Activated naive CD8-positive, alpha-beta T cell treated with anti-CD3 and anti-CD28 coated beads for 36 hours (primary cell): ENCODE measurements at regions not wholly inside any gene's neighbourhood (a gene's known extent, or its start where the extent isn't known, plus 50 kb on each side); places are given as distances from the start of the nearest gene placed in this dataset.

Source experiments
- DNase-seq: peaks from one replicate; pipeline ENCODE4 v3.0.0; 2021
- H3K27ac Mint-ChIP-seq: one replicate; pipeline ENCODE4 v1.8.0; 2022; ENCODE audit warnings: mild to moderate bottlenecking, moderate library complexity, mixed read lengths
- H3K27me3 Mint-ChIP-seq: one replicate; pipeline ENCODE4 v1.8.0; 2022; ENCODE audit warnings: mild to moderate bottlenecking, mixed read lengths
- H3K36me3 Mint-ChIP-seq: one replicate; pipeline ENCODE4 v1.8.0; 2021; ENCODE audit warnings: mild to moderate bottlenecking, mixed read lengths
- H3K4me1 Mint-ChIP-seq: one replicate; pipeline ENCODE4 v1.8.0; 2021; ENCODE audit warnings: mixed read lengths
- H3K4me3 Mint-ChIP-seq: one replicate; pipeline ENCODE4 v1.8.0; 2022; ENCODE audit warnings: mild to moderate bottlenecking, moderate library complexity, mixed read lengths
- H3K9me3 Mint-ChIP-seq: one replicate; pipeline ENCODE4 v1.8.0; 2022; ENCODE audit warnings: mixed read lengths

DNA sequence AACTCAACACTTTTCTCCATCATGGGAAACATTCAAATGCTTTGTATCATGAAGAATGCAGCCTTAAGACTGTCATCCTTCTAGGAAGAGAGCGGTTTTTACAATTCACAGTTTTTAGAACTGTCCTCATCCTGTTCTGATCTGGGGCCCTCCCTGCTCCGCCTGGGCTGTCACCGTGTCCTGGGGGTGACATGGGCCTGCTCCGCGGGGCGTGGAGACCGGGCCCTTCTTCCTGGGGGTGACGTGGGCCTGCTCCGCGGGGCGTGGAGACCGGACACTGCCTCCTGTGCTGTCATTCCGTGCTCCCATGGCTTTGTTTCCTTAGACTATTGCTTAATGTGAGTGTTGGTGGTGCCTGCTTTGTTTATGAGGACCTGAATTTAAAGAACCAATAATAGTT is 122.8 kb downstream of the TMEM18 start:
- no peaks in the 10 kb centered on the region for H3K4me1 Mint-ChIP-seq
- H3K27me3 Mint-ChIP-seq = peaks cover 20% of the 10 kb centered on the region
- H3K9me3 Mint-ChIP-seq = no peaks in the 10 kb centered on the region
- no peak overlapping the region for H3K4me3 Mint-ChIP-seq
- DNase-seq = no peak
- H3K36me3 Mint-ChIP-seq = no peaks in the 10 kb centered on the region
- H3K27ac Mint-ChIP-seq = no peak overlapping the region

DNA sequence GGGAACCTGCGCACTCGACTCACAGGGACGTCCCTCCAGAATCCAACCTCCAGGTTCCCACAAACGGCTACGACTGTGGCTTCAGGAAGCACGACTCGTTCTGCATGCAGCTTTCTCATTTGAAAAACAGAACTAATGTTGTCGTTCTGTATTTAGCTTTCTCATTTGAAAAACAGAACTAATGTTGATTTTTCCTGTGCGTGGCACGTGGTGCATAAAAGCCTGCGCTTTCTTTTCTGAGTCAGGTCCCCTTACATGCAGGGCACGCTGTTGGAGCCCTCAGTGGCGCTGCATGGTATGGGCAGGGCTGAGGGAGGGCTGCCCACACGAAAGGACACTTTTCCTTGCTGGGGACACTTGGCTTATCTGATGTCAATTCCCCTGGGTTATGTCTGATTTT is 124.3 kb downstream of the TMEM18 start:
- H3K36me3 Mint-ChIP-seq = no peaks in the 10 kb centered on the region
- H3K27me3 Mint-ChIP-seq = peaks cover 9% of the 10 kb centered on the region
- H3K4me1 Mint-ChIP-seq = no peaks in the 10 kb centered on the region
- DNase-seq = no peak
- no peak overlapping the region for H3K27ac Mint-ChIP-seq
- no peaks in the 10 kb centered on the region for H3K9me3 Mint-ChIP-seq
- no peak overlapping the region for H3K4me3 Mint-ChIP-seq

DNA sequence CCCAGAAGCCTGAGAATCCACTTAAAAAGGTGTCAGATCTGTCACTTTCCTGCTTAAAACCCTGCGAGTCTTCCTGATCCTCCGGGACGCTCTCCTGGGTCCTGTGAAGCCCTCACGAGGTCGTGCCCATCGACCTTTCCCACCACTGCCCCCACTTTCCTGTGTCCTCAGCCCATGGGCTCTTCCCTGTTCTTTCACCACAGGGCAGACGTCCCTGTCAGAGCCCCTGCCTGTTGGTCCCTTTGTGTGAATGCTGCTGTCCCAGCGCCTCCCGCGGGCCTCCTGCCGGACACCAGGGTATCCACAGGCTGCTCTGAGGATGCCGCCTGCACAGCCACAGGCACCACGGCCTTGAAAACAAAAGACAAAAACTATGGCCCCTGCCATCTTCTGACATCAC is 125.6 kb downstream of the TMEM18 start:
- Mint-ChIP-seq H3K27me3 (peaks cover 11% of the 10 kb centered on the region), H3K9me3 (no peaks in the 10 kb centered on the region), H3K36me3 (no peaks in the 10 kb centered on the region), H3K4me1 (no peaks in the 10 kb centered on the region), H3K4me3 (no peak overlapping the region), H3K27ac (no peak overlapping the region)
- no peak for DNase-seq

DNA sequence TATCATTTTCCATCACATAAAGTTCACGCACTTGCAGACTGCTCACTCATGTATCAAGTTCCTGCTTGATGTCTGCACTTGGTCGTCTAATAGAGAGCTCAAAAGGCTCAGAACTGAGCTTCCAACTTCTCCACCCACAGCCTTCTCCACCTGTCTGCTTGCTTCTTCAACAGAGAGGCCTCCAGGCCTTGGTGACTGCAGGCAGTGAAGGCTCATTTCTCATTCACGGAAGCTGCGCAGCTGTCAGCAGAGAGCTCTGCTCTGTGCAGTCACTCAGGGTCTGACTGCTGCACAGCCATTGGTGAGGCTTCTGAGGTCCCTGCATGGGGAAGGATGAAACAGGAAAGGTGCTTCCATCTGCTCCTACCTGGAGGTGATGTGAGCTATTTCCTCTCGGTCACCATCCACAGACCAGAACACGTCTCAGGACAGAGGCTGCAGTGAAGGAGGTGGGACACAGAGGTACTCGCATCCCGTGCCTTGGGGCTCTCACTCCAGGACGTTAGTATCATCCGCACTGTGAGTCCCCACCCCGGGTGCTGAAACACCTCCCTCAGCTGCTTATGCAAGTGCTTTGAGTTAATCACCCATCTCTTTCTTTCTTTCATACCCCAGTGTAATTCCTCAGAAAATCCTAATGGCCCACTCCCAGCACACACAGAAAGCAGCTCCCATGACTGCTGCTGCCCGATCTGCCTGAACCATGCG is 126.2 kb downstream of the TMEM18 start:
- Mint-ChIP-seq H3K27me3 (peaks cover 11% of the 10 kb centered on the region), H3K27ac (no peak overlapping the region), H3K4me1 (no peaks in the 10 kb centered on the region), H3K9me3 (no peaks in the 10 kb centered on the region), H3K36me3 (no peaks in the 10 kb centered on the region), H3K4me3 (no peak overlapping the region)
- no peak for DNase-seq

DNA sequence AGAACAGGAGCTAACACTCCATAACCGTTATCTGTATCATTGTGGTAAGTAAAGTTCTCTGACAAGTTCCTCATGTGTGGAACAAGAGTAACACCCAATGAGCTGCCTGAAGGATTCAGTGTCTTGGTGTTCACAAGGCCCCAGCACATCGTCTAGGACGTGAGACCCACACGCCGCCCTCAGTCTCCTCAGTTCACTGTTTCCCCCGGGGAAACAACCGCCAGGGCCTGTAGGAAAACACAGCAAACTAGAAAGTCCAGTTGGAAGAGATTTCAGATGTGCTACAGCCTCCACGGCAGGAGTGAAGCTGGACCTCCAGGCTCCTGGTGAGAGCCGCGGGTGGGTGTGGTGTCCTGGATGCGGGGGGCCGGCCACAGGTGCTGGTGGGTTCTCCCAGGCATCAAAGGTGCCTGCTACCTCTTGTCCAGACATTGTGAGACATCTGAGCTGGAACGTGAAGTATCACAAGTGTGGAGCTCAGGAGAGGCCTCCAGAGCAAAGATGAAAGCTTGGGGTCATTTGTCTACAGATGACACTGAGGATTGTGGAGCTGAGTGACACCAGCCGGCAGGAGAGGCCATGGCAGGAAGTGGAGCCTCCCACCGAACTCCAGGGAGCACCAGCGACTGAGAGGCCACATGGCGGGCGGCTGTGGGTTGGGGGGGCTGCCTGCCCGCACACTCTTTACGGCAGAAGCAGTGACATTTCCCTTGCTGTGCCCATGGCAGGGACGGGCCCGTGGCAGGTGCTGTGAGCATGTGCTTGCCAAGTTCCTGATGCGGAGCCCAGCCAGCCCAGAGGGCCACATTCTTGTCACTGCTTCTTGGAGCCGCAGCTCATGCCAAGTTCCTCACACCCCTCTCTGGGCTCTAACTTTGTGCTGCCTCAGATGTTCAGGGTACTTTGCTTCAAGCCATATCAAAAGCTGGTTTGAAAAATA is 131.2 kb downstream of the TMEM18 start:
- Mint-ChIP-seq H3K9me3 (no peaks in the 10 kb centered on the region), H3K27me3 (peaks cover 15% of the 10 kb centered on the region), H3K4me1 (no peaks in the 10 kb centered on the region), H3K4me3 (no peak overlapping the region), H3K36me3 (no peaks in the 10 kb centered on the region), H3K27ac (no peak overlapping the region)
- DNase-seq = no peak

DNA sequence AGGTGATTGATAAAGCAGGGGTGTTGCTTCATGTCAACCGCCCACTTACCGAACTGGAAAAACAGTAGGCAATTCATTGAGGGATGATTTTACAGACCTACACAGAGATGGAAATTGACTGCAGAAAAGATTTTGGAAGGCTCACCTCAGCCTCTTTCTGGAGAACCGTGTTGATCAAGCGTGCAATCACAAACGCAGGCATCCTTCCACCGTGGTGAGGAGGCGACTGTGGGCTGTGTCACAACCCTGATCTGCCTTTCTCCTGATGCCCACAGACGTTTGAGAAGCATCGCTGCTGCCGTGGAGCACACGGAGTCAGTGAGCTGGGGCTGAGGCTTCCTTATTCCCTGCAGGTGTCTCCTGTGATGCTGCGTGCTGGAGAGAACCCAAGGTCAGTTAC is 132.0 kb downstream of the TMEM18 start:
- no peaks in the 10 kb centered on the region for H3K36me3 Mint-ChIP-seq
- H3K4me1 Mint-ChIP-seq = no peaks in the 10 kb centered on the region
- no peak overlapping the region for H3K4me3 Mint-ChIP-seq
- no peak for DNase-seq
- no peak overlapping the region for H3K27ac Mint-ChIP-seq
- H3K27me3 Mint-ChIP-seq = peaks cover 15% of the 10 kb centered on the region
- H3K9me3 Mint-ChIP-seq = no peaks in the 10 kb centered on the region

DNA sequence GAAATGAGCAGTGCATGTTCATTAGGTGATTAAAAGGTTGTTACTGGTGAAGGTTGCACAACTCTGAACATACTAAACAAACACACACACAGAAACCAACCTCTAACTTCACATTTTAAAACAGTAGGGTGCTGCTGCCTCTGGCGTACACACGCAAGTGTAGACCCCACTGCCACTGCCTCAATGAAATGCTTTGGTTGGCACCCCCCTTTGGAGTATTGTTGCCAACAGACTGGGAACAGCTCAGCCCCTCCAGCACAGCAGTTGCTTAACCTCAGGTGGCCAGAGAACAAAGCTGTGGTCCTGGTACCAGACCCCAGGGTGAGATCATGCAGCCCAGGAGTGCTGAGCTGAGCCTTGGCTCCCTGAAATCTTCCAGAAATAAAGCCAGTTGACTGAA is 138.6 kb downstream of the TMEM18 start:
- Mint-ChIP-seq H3K4me3 (no peak overlapping the region), H3K27ac (no peak overlapping the region), H3K4me1 (peaks cover 2% of the 10 kb centered on the region), H3K9me3 (peaks cover 9% of the 10 kb centered on the region), H3K27me3 (peaks cover 41% of the 10 kb centered on the region), H3K36me3 (no peaks in the 10 kb centered on the region)
- no peak for DNase-seq

DNA sequence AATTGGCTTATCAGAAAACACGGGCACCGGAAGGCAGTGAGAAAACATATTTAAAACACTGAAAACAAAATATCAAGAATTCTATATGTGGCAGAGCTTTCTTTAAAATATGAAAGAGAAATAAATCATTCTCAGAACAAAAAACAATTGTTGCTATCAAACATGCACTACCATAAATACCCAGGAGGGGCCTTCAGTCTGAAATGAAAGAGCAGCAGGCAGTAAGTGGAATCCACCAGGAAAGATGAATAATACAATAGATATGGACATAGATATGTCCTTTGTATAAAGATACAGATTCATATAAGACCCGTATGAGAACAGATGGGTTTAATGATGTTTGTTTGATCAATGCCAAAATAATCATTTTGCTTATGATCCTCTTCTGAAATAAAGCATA is 142.0 kb downstream of the TMEM18 start:
- Mint-ChIP-seq H3K27me3 (peaks cover 37% of the 10 kb centered on the region), H3K9me3 (peaks cover 14% of the 10 kb centered on the region), H3K27ac (no peak overlapping the region), H3K36me3 (no peaks in the 10 kb centered on the region), H3K4me1 (peaks cover 2% of the 10 kb centered on the region), H3K4me3 (no peak overlapping the region)
- no peak for DNase-seq

DNA sequence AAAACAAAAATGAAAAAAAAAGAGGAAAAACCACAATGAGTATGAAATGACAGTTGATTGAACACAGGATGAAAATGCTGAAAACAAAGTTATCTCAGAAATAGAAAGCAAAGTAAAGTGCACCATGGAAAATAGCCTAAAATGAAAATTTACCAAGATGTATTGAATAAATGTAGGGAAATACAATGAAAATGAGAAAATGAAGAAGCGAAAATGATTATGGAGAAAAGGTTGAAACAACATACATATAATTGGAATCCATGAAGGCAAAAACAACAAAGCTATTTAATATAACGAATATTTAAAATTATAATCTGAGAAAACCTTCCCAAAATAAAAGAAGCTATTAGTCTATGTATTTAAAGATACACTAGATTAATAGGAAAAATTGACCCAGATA is 147.4 kb downstream of the TMEM18 start:
- Mint-ChIP-seq H3K4me1 (no peaks in the 10 kb centered on the region), H3K9me3 (peaks cover 8% of the 10 kb centered on the region), H3K4me3 (no peak overlapping the region), H3K36me3 (no peaks in the 10 kb centered on the region), H3K27me3 (peaks cover 10% of the 10 kb centered on the region), H3K27ac (no peak overlapping the region)
- no peak for DNase-seq

DNA sequence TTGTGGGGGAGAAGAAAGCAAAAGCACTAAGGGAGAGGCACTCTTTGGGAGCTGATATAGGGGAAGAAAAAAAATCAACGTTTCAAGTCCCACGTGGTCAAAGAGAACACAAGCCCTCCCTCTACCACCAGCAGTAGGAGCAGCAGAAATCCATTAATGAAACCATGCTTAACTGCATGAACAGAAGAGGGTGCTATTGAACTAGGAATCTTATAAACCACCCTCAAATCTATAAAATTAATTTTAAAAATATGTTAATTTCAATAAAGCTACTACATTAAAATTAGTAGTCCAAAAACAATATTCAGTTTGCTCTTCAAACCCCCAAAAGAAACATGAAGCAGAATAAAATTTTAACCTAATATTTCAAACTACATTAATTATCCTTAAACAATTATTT is 147.8 kb downstream of the TMEM18 start:
- Mint-ChIP-seq H3K4me1 (no peaks in the 10 kb centered on the region), H3K27ac (no peak overlapping the region), H3K36me3 (no peaks in the 10 kb centered on the region), H3K4me3 (no peak overlapping the region), H3K9me3 (peaks cover 7% of the 10 kb centered on the region), H3K27me3 (peaks cover 6% of the 10 kb centered on the region)
- DNase-seq = no peak

DNA sequence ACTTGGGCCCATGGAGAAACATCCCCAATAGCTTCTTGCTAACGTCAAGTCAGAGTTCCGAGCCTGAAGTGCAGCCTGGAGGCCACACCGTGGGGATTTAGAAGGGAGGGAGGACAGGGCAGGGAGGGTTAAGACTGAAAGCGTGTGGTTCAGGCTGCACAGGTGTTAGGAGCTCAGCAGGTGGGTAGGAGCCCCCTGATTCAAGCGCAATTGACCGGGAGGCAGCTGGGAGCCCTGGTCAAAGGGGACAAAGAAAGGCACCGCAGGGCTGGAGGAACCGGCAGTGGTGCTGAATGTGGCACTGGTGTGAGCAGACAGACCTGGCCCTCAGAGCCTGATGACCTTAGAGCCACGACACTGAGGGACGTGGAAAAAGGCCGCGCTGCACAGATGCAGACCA is 149.6 kb downstream of the TMEM18 start:
- H3K4me1 Mint-ChIP-seq = no peaks in the 10 kb centered on the region
- H3K36me3 Mint-ChIP-seq = no peaks in the 10 kb centered on the region
- no peak overlapping the region for H3K4me3 Mint-ChIP-seq
- H3K27me3 Mint-ChIP-seq = peaks cover 4% of the 10 kb centered on the region
- H3K9me3 Mint-ChIP-seq = peaks cover 7% of the 10 kb centered on the region
- no peak for DNase-seq
- no peak overlapping the region for H3K27ac Mint-ChIP-seq

DNA sequence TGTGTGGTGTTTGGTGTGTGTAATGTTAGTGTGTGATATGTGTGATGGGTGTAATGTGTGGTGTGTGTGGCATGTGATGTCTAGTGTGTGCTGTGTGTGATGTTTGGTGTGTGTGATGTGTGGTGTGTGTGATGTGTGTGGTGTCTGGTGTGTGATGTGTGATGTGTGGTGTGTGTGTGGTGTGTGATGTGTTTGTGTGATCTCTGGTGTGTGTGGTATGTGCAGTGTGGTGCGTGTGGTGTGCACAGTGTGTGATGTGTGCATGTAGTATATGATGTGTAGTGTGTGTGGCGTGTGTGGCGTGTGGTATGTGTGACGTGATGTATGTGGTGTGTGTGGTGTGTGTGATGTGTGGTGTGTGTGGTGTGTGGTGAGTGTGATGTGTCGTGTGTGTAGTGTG is 150.3 kb downstream of the TMEM18 start:
- no peaks in the 10 kb centered on the region for H3K4me1 Mint-ChIP-seq
- DNase-seq = no peak
- no peak overlapping the region for H3K27ac Mint-ChIP-seq
- H3K36me3 Mint-ChIP-seq = no peaks in the 10 kb centered on the region
- peaks cover 6% of the 10 kb centered on the region for H3K9me3 Mint-ChIP-seq
- H3K4me3 Mint-ChIP-seq = no peak overlapping the region
- H3K27me3 Mint-ChIP-seq = no peaks in the 10 kb centered on the region

DNA sequence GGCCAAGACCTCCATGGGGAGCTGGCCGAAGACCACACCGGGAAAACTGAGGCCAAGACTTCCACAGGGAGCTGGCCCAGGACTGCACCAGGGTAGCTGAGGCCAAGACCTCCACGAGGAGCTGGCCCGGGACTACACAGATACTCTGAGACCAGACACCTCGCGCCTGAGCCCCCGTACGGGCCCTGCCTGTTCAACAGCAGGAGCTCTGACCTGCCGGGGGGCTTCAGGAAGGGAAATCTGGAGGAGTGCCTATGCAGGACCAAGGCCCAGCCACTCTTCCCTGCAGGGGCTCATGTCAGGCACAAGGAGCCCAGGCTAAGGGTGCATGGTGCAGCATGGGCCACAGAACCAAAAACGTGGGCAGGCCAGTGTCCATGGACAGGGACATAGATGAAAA is 151.6 kb downstream of the TMEM18 start:
- no peaks in the 10 kb centered on the region for H3K27me3 Mint-ChIP-seq
- no peak overlapping the region for H3K4me3 Mint-ChIP-seq
- H3K36me3 Mint-ChIP-seq = no peaks in the 10 kb centered on the region
- H3K4me1 Mint-ChIP-seq = no peaks in the 10 kb centered on the region
- H3K9me3 Mint-ChIP-seq = peaks cover 2% of the 10 kb centered on the region
- DNase-seq = no peak
- no peak overlapping the region for H3K27ac Mint-ChIP-seq

DNA sequence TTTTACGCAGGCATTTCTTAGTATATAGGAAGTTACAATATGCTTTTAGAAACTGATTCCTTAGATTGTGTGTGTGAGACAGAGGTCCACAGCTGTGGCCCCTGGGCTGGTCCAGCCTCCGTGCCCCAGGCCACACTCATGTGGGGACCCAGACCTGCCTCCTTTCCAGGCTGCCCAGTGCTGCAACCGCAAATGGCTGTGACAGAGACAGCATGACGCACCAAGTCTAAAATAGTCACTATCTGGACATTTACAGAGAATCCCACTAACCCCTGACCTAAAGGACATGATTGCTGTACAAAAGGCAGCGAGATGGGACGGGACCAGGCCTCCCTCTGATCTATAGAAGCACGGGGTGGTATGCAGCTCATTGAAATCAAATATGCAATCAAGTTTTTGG is 152.2 kb downstream of the TMEM18 start:
- H3K4me3 Mint-ChIP-seq = no peak overlapping the region
- peaks cover 2% of the 10 kb centered on the region for H3K9me3 Mint-ChIP-seq
- H3K4me1 Mint-ChIP-seq = no peaks in the 10 kb centered on the region
- DNase-seq = no peak
- H3K36me3 Mint-ChIP-seq = no peaks in the 10 kb centered on the region
- H3K27me3 Mint-ChIP-seq = no peaks in the 10 kb centered on the region
- H3K27ac Mint-ChIP-seq = no peak overlapping the region

DNA sequence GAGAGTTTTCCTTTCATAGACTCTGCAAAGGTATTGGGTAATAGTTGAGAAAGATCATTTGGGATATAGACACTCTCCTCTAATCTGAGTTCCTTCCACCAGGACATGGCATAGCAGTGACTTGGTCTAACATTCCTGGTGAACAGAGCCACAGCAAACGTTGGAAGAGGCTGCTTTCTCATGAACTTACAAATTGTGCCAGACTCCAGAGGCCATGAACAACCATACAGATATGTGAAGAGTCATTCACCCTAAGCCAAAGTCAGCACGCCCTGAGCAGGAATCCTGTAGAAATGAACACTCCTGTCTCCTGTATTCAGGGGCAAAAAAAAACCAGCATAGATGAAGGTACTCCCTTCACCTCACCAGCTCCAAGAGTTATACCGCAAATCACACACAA is 152.8 kb downstream of the TMEM18 start:
- no peaks in the 10 kb centered on the region for H3K36me3 Mint-ChIP-seq
- H3K4me3 Mint-ChIP-seq = no peak overlapping the region
- H3K9me3 Mint-ChIP-seq = no peaks in the 10 kb centered on the region
- no peaks in the 10 kb centered on the region for H3K27me3 Mint-ChIP-seq
- no peaks in the 10 kb centered on the region for H3K4me1 Mint-ChIP-seq
- DNase-seq = no peak
- H3K27ac Mint-ChIP-seq = no peak overlapping the region
